RWPE2 (cell line): ENCODE measurements at regions not wholly inside any gene's neighbourhood (a gene's known extent, or its start where the extent isn't known, plus 50 kb on each side); places are given as distances from the start of the nearest gene placed in this dataset.

ENCODE experiments used
- ATAC-seq: fragments of 200-7000 bp; cut with Tn5 transposase; 3 replicates; pipeline ENCODE4 v1.9.1; 2021; ENCODE audit warnings: low read depth
- DNase-seq: peaks from one replicate; pipeline ENCODE4 v3.0.0-alpha.2; 2020; ENCODE audit warnings: low spot score
- H3K27ac ChIP-seq: fragments of 450-650 bp; 2 replicates; pipeline ENCODE4 v1.5.1; 2017; ENCODE audit warnings: mild to moderate bottlenecking; ENCODE audit not compliant: poor library complexity, severe bottlenecking
- H3K27me3 ChIP-seq: fragments of 250-450 bp; sonication (Bioruptor Pico); 2 replicates; pipeline ENCODE4 v1.5.1; 2021; ENCODE audit warnings: mild to moderate bottlenecking, moderate library complexity; ENCODE audit not compliant: insufficient read depth, poor library complexity, severe bottlenecking
- H3K36me3 ChIP-seq: fragments of 250-450 bp; sonication (Bioruptor Pico); 2 replicates; pipeline ENCODE4 v1.5.1; 2020; ENCODE audit warnings: low read depth, mild to moderate bottlenecking, moderate library complexity
- H3K4me1 ChIP-seq: fragments of 250-450 bp; sonication (Bioruptor Pico); 2 replicates; pipeline ENCODE4 v1.5.1; 2021; ENCODE audit warnings: mild to moderate bottlenecking, moderate library complexity; ENCODE audit not compliant: insufficient read depth, poor library complexity, severe bottlenecking
- H3K4me3 ChIP-seq: fragments of 250-450 bp; sonication (Bioruptor Pico); 2 replicates; pipeline ENCODE4 v1.5.1; 2021; ENCODE audit warnings: mild to moderate bottlenecking, moderate library complexity; ENCODE audit not compliant: severe bottlenecking
- H3K9me3 ChIP-seq: fragments of 250-450 bp; sonication (Bioruptor Pico); 2 replicates; pipeline ENCODE4 v1.5.1; 2021; ENCODE audit warnings: mild to moderate bottlenecking, moderate library complexity; ENCODE audit not compliant: severe bottlenecking
- TF ChIP-seq, protein P1 (sequence below): fragments of 450-650 bp; IDR thresholded peaks from one replicate; pipeline ENCODE4 v1.5.1; 2017; ENCODE audit warnings: mild to moderate bottlenecking, moderate library complexity; ENCODE audit not compliant: poor library complexity, severe bottlenecking

DNA sequence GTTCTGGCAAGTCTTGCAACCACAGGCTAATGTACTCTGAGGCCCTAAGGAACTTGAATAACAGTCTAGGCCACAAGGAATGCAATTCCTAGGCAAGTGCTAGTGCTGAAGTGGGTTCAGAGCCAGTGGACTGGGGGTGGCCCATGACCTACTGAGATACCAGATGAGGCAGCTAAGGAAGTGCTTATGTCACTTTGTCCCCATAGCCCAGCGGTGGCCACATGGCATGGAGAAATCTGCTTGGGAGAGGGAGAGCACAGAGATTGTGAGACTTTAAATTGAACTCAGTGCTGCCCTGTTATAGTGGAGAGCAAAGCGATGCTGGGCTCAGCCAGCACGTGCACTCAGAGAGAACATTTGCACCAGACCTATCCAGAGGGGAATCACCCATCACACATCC, 629.5 kb downstream of the JRKL start:
- Histone ChIP-seq H3K27ac (no peak overlapping the region), H3K9me3 (no peaks in the 10 kb centered on the region), H3K4me3 (no peak overlapping the region), H3K36me3 (no peaks in the 10 kb centered on the region), H3K27me3 (no peaks in the 10 kb centered on the region), H3K4me1 (no peaks in the 10 kb centered on the region)
- ATAC-seq (no peak), DNase-seq (no peak)
- TF ChIP-seq, protein P1, sequence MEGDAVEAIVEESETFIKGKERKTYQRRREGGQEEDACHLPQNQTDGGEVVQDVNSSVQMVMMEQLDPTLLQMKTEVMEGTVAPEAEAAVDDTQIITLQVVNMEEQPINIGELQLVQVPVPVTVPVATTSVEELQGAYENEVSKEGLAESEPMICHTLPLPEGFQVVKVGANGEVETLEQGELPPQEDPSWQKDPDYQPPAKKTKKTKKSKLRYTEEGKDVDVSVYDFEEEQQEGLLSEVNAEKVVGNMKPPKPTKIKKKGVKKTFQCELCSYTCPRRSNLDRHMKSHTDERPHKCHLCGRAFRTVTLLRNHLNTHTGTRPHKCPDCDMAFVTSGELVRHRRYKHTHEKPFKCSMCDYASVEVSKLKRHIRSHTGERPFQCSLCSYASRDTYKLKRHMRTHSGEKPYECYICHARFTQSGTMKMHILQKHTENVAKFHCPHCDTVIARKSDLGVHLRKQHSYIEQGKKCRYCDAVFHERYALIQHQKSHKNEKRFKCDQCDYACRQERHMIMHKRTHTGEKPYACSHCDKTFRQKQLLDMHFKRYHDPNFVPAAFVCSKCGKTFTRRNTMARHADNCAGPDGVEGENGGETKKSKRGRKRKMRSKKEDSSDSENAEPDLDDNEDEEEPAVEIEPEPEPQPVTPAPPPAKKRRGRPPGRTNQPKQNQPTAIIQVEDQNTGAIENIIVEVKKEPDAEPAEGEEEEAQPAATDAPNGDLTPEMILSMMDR: no peak

GRCh38 chr11:97019754-97020153, 629.9 kb downstream of the JRKL start:
- no peak overlapping the region for H3K27ac ChIP-seq
- no peak overlapping the region for H3K4me3 ChIP-seq
- TF ChIP-seq, protein P1: no peak
- DNase-seq (no peak), ATAC-seq (peak; percentile 40; the same call in 2 of the 3 replicates)
- no peaks in the 10 kb centered on the region for H3K27me3 ChIP-seq
- H3K4me1 ChIP-seq: no peaks in the 10 kb centered on the region
- H3K9me3 ChIP-seq: no peaks in the 10 kb centered on the region
- no peaks in the 10 kb centered on the region for H3K36me3 ChIP-seq

GRCh38 chr11:97022955-97023354, 633.1 kb downstream of the JRKL start:
- H3K9me3 ChIP-seq: no peaks in the 10 kb centered on the region

GRCh38 chr11:97028836-97029406, 639.1 kb downstream of the JRKL start:
- no peaks in the 10 kb centered on the region for H3K27me3 ChIP-seq
- H3K9me3 ChIP-seq: no peaks in the 10 kb centered on the region
- ATAC-seq (no peak), DNase-seq (no peak)
- TF ChIP-seq, protein P1: no peak
- no peak overlapping the region for H3K4me3 ChIP-seq
- no peaks in the 10 kb centered on the region for H3K36me3 ChIP-seq
- no peak overlapping the region for H3K27ac ChIP-seq
- H3K4me1 ChIP-seq: no peaks in the 10 kb centered on the region

More at GRCh38 chr11:97022955-97023354, 633.1 kb downstream of the JRKL start:
- Histone ChIP-seq H3K4me1 (no peaks in the 10 kb centered on the region), H3K27me3 (no peaks in the 10 kb centered on the region), H3K27ac (no peak overlapping the region), H3K4me3 (no peak overlapping the region), H3K36me3 (no peaks in the 10 kb centered on the region)
- DNase-seq (no peak), ATAC-seq (no peak)
- TF ChIP-seq, protein P1: no peak

- no peak overlapping the region for H3K27ac ChIP-seq
- no peaks in the 10 kb centered on the region for H3K9me3 ChIP-seq
- H3K36me3 ChIP-seq: no peaks in the 10 kb centered on the region
- H3K4me3 ChIP-seq: no peak overlapping the region
- TF ChIP-seq, protein P1: no peak
- H3K27me3 ChIP-seq: no peaks in the 10 kb centered on the region
- no peak for ATAC-seq
- H3K4me1 ChIP-seq: no peaks in the 10 kb centered on the region
- DNase-seq: no peak
Measured at GRCh38 chr11:97033178-97033577, 643.4 kb downstream of the JRKL start.
